DOHH2 (cell line): ENCODE measurements at regions not wholly inside any gene's neighbourhood (a gene's known extent, or its start where the extent isn't known, plus 50 kb on each side); places are given as distances from the start of the nearest gene placed in this dataset.

Experiments used
- H3F3A ChIP-seq: fragments of 200-600 bp; sonication (generic), shearing (Covaris generic); 2 replicates; pipeline ENCODE4 v1.6.0; 2016; ENCODE audit warnings: antibody characterized with exemption, mild to moderate bottlenecking; ENCODE audit not compliant: control insufficient read depth, insufficient read depth
- H3K27ac ChIP-seq: fragments of 200-600 bp; sonication (generic); 2 replicates; pipeline ENCODE4 v1.5.1; 2014; ENCODE audit warnings: low read depth, mild to moderate bottlenecking, low read length, moderate library complexity
- H3K27me3 ChIP-seq: fragments of 200-600 bp; sonication (generic); 2 replicates; pipeline ENCODE4 v1.6.1; 2014; ENCODE audit warnings: mild to moderate bottlenecking, low read length, mixed read lengths; ENCODE audit not compliant: control insufficient read depth
- H3K36me3 ChIP-seq: fragments of 200-600 bp; sonication (generic); 2 replicates; pipeline ENCODE4 v1.6.1; 2014; ENCODE audit warnings: mild to moderate bottlenecking, low read length, moderate library complexity, mixed read lengths; ENCODE audit not compliant: control insufficient read depth
- H3K4me1 ChIP-seq: fragments of 200-600 bp; sonication (generic); 2 replicates; pipeline ENCODE4 v1.6.1; 2014; ENCODE audit warnings: mild to moderate bottlenecking, low read length, mixed read lengths; ENCODE audit not compliant: control insufficient read depth
- H3K4me2 ChIP-seq: fragments of 200-600 bp; sonication (generic); 2 replicates; pipeline ENCODE4 v1.6.0; 2014; ENCODE audit warnings: mild to moderate bottlenecking, low read length, moderate library complexity
- H3K4me3 ChIP-seq: fragments of 200-600 bp; sonication (generic); 2 replicates; pipeline ENCODE4 v1.5.1; 2014; ENCODE audit warnings: mild to moderate bottlenecking, low read length, mixed read lengths
- H3K79me2 ChIP-seq: fragments of 200-600 bp; sonication (generic); 2 replicates; pipeline ENCODE4 v1.6.1; 2014; ENCODE audit warnings: mild to moderate bottlenecking, low read length, mixed read lengths; ENCODE audit not compliant: control insufficient read depth
- H3K9me2 ChIP-seq: fragments of 200-600 bp; sonication (generic); replicated peaks from 2 replicates; pipeline ENCODE4 v1.6.1; 2014; ENCODE audit warnings: mild to moderate bottlenecking, low read length, mixed read lengths; ENCODE audit not compliant: control insufficient read depth
- H3K9me3 ChIP-seq: fragments of 200-600 bp; sonication (generic); 2 replicates; pipeline ENCODE4 v1.6.1; 2014; ENCODE audit warnings: antibody characterized with exemption, low read length, mixed read lengths; ENCODE audit not compliant: control insufficient read depth, insufficient read depth
- H4K20me1 ChIP-seq: fragments of 200-600 bp; sonication (generic); 2 replicates; pipeline ENCODE4 v1.6.0; 2014; ENCODE audit warnings: low read depth, mild to moderate bottlenecking, antibody characterized with exemption, low read length, moderate library complexity; ENCODE audit not compliant: control insufficient read depth, insufficient read depth
- EZH2phosphoT487 ChIP-seq: fragments of 200-600 bp; sonication (generic); IDR thresholded peaks from 2 replicates; pipeline ENCODE4 v1.6.1; 2017; ENCODE audit warnings: borderline replicate concordance, mild to moderate bottlenecking, antibody characterized with exemption, low read length, moderate library complexity, mixed read lengths
- TF ChIP-seq, protein P1 (sequence below): fragments of 200-600 bp; sonication (generic); IDR thresholded peaks from one replicate; pipeline ENCODE4 v1.5.1; 2014; ENCODE audit warnings: antibody characterized with exemption, mild to moderate bottlenecking, low read depth, low read length; ENCODE audit not compliant: poor library complexity, severe bottlenecking

- no peaks in the 10 kb centered on the region for H3K36me3 ChIP-seq
- H3K9me3 ChIP-seq: no peaks in the 10 kb centered on the region
- H3F3A ChIP-seq: no peaks in the 10 kb centered on the region
- H3K9me2 ChIP-seq: no peaks in the 10 kb centered on the region
- no peak overlapping the region for H3K4me3 ChIP-seq
- H3K79me2 ChIP-seq: no peaks in the 10 kb centered on the region
- H3K27ac ChIP-seq: no peak overlapping the region
- no peak overlapping the region for H3K4me2 ChIP-seq
- H3K27me3 ChIP-seq: no peaks in the 10 kb centered on the region
- H4K20me1 ChIP-seq: no peaks in the 10 kb centered on the region
- no peaks in the 10 kb centered on the region for H3K4me1 ChIP-seq
- TF ChIP-seq, protein P1, sequence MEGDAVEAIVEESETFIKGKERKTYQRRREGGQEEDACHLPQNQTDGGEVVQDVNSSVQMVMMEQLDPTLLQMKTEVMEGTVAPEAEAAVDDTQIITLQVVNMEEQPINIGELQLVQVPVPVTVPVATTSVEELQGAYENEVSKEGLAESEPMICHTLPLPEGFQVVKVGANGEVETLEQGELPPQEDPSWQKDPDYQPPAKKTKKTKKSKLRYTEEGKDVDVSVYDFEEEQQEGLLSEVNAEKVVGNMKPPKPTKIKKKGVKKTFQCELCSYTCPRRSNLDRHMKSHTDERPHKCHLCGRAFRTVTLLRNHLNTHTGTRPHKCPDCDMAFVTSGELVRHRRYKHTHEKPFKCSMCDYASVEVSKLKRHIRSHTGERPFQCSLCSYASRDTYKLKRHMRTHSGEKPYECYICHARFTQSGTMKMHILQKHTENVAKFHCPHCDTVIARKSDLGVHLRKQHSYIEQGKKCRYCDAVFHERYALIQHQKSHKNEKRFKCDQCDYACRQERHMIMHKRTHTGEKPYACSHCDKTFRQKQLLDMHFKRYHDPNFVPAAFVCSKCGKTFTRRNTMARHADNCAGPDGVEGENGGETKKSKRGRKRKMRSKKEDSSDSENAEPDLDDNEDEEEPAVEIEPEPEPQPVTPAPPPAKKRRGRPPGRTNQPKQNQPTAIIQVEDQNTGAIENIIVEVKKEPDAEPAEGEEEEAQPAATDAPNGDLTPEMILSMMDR: no peak
- TF ChIP-seq EZH2phosphoT487: no peak
These were observed 85.3 kb upstream of the SLC4A4 start for GRCh38 chr4:71253545-71253944.

DNA sequence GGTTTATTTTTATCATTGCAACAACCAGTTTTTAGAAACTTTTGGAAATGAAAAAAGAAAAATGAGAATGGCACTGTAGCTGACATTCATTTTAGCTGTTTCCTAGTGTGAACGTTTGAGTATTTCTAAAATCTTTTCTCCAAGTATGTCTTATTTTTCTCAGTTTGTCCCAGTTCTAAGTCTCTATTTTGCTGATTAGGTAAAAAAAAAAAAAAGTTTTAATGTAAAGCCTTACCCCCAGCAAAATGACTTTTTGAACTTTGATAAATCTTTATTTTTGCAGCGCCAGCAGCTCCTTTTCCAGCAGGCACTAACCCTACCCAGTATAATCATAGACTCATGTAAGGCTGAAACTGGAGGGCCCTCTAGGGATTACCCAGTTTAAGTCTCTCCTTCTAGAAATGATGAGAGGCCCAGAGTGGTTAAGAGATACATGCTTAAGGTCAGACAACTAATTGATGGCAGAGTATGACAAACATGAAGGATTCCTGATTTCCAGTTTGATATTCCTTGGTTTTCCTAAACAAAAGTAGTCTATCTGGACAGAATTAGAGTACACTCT is 84.3 kb upstream of the SLC4A4 start:
- no peak overlapping the region for H3K27ac ChIP-seq
- H3K79me2 ChIP-seq: no peaks in the 10 kb centered on the region
- H3K27me3 ChIP-seq: no peaks in the 10 kb centered on the region
- TF ChIP-seq EZH2phosphoT487: no peak
- TF ChIP-seq, protein P1: no peak
- no peak overlapping the region for H3K4me3 ChIP-seq
- H3K36me3 ChIP-seq: no peaks in the 10 kb centered on the region
- H3K4me2 ChIP-seq: no peak overlapping the region
- H3K4me1 ChIP-seq: no peaks in the 10 kb centered on the region
- H3K9me3 ChIP-seq: no peaks in the 10 kb centered on the region
- no peaks in the 10 kb centered on the region for H4K20me1 ChIP-seq
- H3K9me2 ChIP-seq: no peaks in the 10 kb centered on the region
- no peaks in the 10 kb centered on the region for H3F3A ChIP-seq

DNA sequence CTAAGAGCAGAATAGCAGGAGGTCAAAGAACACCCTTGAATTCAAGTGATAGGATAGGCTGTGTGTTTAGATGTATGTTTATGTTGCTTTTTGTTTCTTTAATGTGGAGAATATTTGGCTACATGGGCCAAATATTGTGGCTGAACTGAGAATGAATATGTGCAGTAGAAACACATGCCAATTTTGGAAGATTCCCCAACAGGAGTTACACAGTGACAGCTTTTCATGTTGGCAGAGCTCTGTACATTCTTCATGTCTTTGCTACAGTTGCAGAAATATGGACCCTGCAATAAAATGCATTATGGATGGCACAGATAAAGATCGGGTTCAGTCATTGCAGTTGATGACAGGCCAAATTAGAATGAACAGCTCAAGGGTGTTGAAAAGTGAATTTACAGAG is 82.8 kb upstream of the SLC4A4 start:
- no peak for TF ChIP-seq EZH2phosphoT487
- TF ChIP-seq, protein P1: no peak
- Histone ChIP-seq H3K79me2 (no peaks in the 10 kb centered on the region), H3K4me3 (no peak overlapping the region)

More for the DNA sequence above, 82.8 kb upstream of the SLC4A4 start:
- no peaks in the 10 kb centered on the region for H4K20me1 ChIP-seq
- H3K27ac ChIP-seq: no peak overlapping the region
- H3K9me3 ChIP-seq: no peaks in the 10 kb centered on the region
- no peak overlapping the region for H3K4me2 ChIP-seq
- H3F3A ChIP-seq: no peaks in the 10 kb centered on the region
- no peaks in the 10 kb centered on the region for H3K36me3 ChIP-seq
- no peaks in the 10 kb centered on the region for H3K27me3 ChIP-seq
- no peaks in the 10 kb centered on the region for H3K4me1 ChIP-seq
- H3K9me2 ChIP-seq: no peaks in the 10 kb centered on the region
